ENCODE measurements at regions not wholly inside any gene's neighbourhood (a gene's known extent, or its start where the extent isn't known, plus 50 kb on each side); places are given as distances from the start of the nearest gene placed in this dataset.

DNA sequence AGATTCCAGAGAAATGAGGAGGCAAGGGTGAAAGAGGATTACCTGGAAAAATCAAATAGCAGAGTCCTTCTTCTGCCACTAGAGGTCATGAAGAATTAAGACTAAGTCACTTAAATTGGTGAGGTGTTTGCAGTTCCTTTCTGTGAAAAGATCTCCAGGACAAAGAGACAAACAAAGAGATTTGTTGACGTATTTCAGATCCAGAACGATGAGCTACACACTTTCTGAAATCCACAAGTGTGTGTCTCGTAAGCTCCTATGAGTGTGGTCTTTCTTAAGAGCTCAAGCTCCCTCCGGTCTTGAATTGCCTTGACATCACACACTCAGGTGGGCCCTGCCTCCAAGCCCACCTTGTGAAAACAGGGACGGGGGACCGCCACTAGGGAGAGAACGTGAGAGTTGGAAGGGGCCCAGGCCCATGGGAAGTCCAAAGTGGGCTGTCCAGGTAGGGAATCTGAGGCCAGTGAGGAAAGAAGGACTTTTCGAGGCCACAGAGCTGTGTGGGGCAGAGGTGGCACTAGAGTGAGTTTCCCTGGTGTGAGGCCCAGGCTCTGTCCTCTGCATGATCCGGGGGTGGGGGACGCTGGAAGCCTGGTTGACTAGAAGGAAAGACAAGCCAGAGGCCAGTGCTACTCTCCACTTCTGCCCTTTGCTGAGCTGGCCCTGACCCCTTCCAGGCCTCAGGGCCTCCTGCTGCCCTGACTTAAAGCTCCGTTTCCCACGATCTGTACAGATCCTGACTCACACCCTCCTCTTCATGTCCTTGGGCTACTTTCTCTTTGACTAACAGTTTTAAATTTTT lies 168.1 kb upstream of the NCK2 start:
- TF ChIP-seq FOXP2 (optimal IDR thresholded peaks at IDR 0.05; ENCODE audit: control extremely low read depth, extremely low read length, insufficient read depth) = no peak
- no peak for TF ChIP-seq POLR2AphosphoS5 (IDR thresholded peaks at IDR 0.05; ENCODE audit: borderline replicate concordance, low read depth, low read length)
- no peak for TF ChIP-seq EZH2 (IDR thresholded peaks at IDR 0.05)
- Histone ChIP-seq H3K27ac (no peak overlapping the region), H3K9ac (ENCODE audit: insufficient read length) (no peak overlapping the region), H3K36me3 (ENCODE audit: insufficient read depth, low read length) (no peaks in the 10 kb centered on the region), H3K4me3 (no peak overlapping the region), H3K9me3 (ENCODE audit: low read depth, low read length) (no peaks in the 10 kb centered on the region)
- peak; percentile 2 for DNase-seq (ENCODE audit: low read depth, low spot score)

GRCh38 chr2:105576050-105576439 lies 168.7 kb upstream of the NCK2 start:
- Histone ChIP-seq H3K27ac (no peak overlapping the region), H3K9ac (ENCODE audit: insufficient read length) (no peak overlapping the region)

DNA sequence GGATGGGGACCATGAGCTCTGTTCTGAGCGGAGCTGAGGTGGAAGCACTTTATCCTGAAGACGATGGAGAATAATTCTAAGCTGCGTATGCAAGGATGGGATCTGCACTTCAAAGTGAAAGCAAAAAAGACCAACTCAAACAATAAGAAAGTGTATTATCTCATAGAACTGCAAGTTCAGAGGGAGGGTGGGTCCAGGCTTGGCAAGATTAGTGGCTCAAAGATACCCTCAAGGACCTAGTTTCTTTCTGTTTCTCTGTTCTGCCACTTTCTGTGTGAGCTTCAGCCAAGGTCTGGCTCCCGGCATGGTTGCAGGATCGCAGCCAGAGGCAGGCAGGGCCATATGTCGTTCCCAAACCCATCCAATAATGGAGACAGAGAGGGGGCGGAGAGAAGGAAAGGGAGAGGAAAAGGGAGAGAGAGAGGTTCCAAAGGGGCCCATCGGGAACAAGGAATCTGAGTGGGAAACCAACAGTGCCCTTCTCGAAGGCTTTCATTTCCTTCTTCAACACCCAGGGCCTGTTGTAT lies 169.2 kb upstream of the NCK2 start:
- no peak overlapping the region for H3K9ac ChIP-seq (ENCODE audit: insufficient read length)
- no peak overlapping the region for H3K27ac ChIP-seq
- no peaks in the 10 kb centered on the region for H3K9me3 ChIP-seq (ENCODE audit: low read depth, low read length)
- H3K36me3 ChIP-seq (ENCODE audit: insufficient read depth, low read length) = no peaks in the 10 kb centered on the region
- TF ChIP-seq FOXP2 (optimal IDR thresholded peaks at IDR 0.05; ENCODE audit: control extremely low read depth, extremely low read length, insufficient read depth) = no peak
- no peak for TF ChIP-seq EZH2 (IDR thresholded peaks at IDR 0.05)
- no peak for TF ChIP-seq POLR2AphosphoS5 (IDR thresholded peaks at IDR 0.05; ENCODE audit: borderline replicate concordance, low read depth, low read length)
- DNase-seq (ENCODE audit: low read depth, low spot score) = no peak
- H3K4me3 ChIP-seq = no peak overlapping the region

More at GRCh38 chr2:105576050-105576439, 168.7 kb upstream of the NCK2 start:
- Histone ChIP-seq H3K9me3 (ENCODE audit: low read depth, low read length) (no peaks in the 10 kb centered on the region), H3K4me3 (no peak overlapping the region), H3K36me3 (ENCODE audit: insufficient read depth, low read length) (no peaks in the 10 kb centered on the region)
- no peak for DNase-seq (ENCODE audit: low read depth, low spot score)
- TF ChIP-seq EZH2 (IDR thresholded peaks at IDR 0.05) (no peak), FOXP2 (optimal IDR thresholded peaks at IDR 0.05; ENCODE audit: control extremely low read depth, extremely low read length, insufficient read depth) (no peak), POLR2AphosphoS5 (IDR thresholded peaks at IDR 0.05; ENCODE audit: borderline replicate concordance, low read depth, low read length) (no peak)

DNA sequence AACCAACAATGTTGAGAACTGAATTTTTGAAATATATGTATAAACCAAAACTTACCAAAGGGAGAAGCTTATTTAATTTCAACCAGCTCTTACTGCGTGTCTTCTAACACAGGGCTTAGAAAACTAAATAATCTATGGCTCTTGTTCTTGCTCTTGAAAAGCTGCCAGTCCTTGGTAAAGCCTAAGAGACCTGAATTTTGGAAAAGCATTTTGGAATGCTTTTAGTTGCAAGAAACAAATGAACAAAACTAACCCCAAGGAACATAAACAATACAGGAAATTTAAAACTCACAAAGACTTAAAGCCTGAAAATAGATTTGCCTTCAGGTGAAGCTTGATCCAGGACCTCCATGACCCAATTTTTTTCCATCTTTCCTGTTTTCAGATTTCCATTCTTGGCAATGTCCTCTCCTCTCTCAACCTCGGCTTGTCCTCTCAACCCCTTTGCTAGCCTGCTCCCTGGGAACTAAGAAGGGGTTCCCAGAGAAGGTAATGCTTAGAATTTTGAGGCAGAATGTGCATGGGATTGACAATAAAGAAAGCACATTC lies 169.8 kb upstream of the NCK2 start:
- Histone ChIP-seq H3K9me3 (ENCODE audit: low read depth, low read length) (no peaks in the 10 kb centered on the region), H3K27ac (no peak overlapping the region), H3K4me3 (no peak overlapping the region), H3K9ac (ENCODE audit: insufficient read length) (no peak overlapping the region), H3K36me3 (ENCODE audit: insufficient read depth, low read length) (no peaks in the 10 kb centered on the region)
- DNase-seq (ENCODE audit: low read depth, low spot score) = no peak
- no peak for TF ChIP-seq POLR2AphosphoS5 (IDR thresholded peaks at IDR 0.05; ENCODE audit: borderline replicate concordance, low read depth, low read length)

DNA sequence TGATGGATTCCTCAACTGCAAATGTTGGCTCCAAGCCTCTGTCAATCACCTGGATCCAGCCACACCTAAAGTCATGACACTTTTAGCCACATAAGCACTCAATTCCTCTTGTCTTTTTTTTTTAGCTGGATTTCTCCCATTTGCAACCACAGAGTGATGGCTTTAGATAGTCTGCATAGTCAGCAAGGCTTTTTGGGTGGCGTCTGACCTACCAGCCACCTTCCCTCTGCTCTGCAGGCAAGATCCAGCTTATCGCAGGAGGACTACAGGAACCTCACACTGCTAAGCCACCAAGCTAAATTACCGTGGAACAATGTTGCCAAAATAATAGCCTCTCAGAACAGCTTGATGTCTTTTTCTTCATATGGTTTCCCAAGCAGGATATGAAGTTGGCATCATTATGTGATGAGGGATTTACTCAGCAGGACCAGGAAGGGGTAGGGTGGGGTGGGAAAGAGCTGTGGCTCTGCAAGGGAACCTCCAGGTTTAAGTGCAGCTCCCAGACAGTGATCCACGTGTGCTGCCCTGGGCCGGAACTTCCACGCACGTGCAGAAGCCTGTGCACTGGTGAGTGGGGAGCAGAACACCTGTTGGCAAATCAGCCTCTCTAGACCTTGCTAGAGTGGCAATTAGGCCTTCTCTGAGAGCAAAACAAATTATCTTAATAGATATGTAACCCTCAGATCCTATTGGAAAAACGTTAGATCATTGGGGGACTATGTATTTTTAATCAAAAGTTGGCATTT lies 170.6 kb upstream of the NCK2 start:
- Histone ChIP-seq H3K9me3 (ENCODE audit: low read depth, low read length) (no peaks in the 10 kb centered on the region), H3K9ac (ENCODE audit: insufficient read length) (no peak overlapping the region), H3K27ac (no peak overlapping the region), H3K36me3 (ENCODE audit: insufficient read depth, low read length) (no peaks in the 10 kb centered on the region), H3K4me3 (no peak overlapping the region)
- TF ChIP-seq POLR2AphosphoS5 (IDR thresholded peaks at IDR 0.05; ENCODE audit: borderline replicate concordance, low read depth, low read length) = no peak
- no peak for TF ChIP-seq EZH2 (IDR thresholded peaks at IDR 0.05)
- TF ChIP-seq FOXP2 (optimal IDR thresholded peaks at IDR 0.05; ENCODE audit: control extremely low read depth, extremely low read length, insufficient read depth) = no peak
- DNase-seq (ENCODE audit: low read depth, low spot score) = no peak

GRCh38 chr2:105573490-105573889 lies 171.2 kb upstream of the NCK2 start:
- no peak for DNase-seq (ENCODE audit: low read depth, low spot score)
- H3K4me3 ChIP-seq = no peak overlapping the region
- no peak overlapping the region for H3K27ac ChIP-seq
- no peaks in the 10 kb centered on the region for H3K9me3 ChIP-seq (ENCODE audit: low read depth, low read length)
- no peak overlapping the region for H3K9ac ChIP-seq (ENCODE audit: insufficient read length)
- TF ChIP-seq EZH2 (IDR thresholded peaks at IDR 0.05) = no peak
- no peak for TF ChIP-seq POLR2AphosphoS5 (IDR thresholded peaks at IDR 0.05; ENCODE audit: borderline replicate concordance, low read depth, low read length)
- no peak for TF ChIP-seq FOXP2 (optimal IDR thresholded peaks at IDR 0.05; ENCODE audit: control extremely low read depth, extremely low read length, insufficient read depth)
- no peaks in the 10 kb centered on the region for H3K36me3 ChIP-seq (ENCODE audit: insufficient read depth, low read length)

GRCh38 chr2:105571445-105571987 lies 172.7 kb upstream of the FHL2 start:
- TF ChIP-seq EZH2 (IDR thresholded peaks at IDR 0.05) (no peak), FOXP2 (optimal IDR thresholded peaks at IDR 0.05; ENCODE audit: control extremely low read depth, extremely low read length, insufficient read depth) (no peak), POLR2AphosphoS5 (IDR thresholded peaks at IDR 0.05; ENCODE audit: borderline replicate concordance, low read depth, low read length) (no peak)
- DNase-seq (ENCODE audit: low read depth, low spot score) = no peak
- Histone ChIP-seq H3K9ac (ENCODE audit: insufficient read length) (no peak overlapping the region), H3K36me3 (ENCODE audit: insufficient read depth, low read length) (no peaks in the 10 kb centered on the region), H3K27ac (no peak overlapping the region), H3K4me3 (no peak overlapping the region), H3K9me3 (ENCODE audit: low read depth, low read length) (no peaks in the 10 kb centered on the region)

DNA sequence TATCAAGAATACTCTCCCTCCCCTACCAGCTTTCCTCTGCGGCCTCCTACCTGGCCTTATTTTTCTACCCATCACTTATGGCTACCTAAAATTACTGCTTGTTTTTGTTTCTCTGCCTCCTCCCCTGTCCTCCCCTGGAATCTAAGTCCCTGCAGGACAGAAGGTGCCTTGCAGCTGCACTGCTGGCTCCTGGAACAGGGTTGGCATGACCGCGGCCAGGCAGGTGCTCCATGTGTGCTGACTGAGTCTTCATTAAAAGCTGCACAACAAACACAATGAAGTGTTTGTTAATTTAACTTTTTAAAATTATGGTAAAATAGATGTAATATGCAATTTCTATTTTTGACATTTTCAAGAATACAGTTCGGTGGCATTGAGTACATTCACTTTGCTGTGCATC lies 171.9 kb upstream of the FHL2 start:
- Histone ChIP-seq H3K4me3 (no peak overlapping the region), H3K36me3 (ENCODE audit: insufficient read depth, low read length) (no peaks in the 10 kb centered on the region), H3K9ac (ENCODE audit: insufficient read length) (no peak overlapping the region), H3K9me3 (ENCODE audit: low read depth, low read length) (no peaks in the 10 kb centered on the region), H3K27ac (no peak overlapping the region)
- DNase-seq (ENCODE audit: low read depth, low spot score) = no peak
- TF ChIP-seq EZH2 (IDR thresholded peaks at IDR 0.05) (no peak), POLR2AphosphoS5 (IDR thresholded peaks at IDR 0.05; ENCODE audit: borderline replicate concordance, low read depth, low read length) (no peak), FOXP2 (optimal IDR thresholded peaks at IDR 0.05; ENCODE audit: control extremely low read depth, extremely low read length, insufficient read depth) (no peak)

All from SK-N-MC (cell line).